Endothelial cell of umbilical vein (primary cell): ENCODE measurements at regions not wholly inside any gene's neighbourhood (a gene's known extent, or its start where the extent isn't known, plus 50 kb on each side); places are given as distances from the start of the nearest gene placed in this dataset.

Experiments
- BruUV-seq: library from RNA; stranded (reverse); fragments of 400-500 nt; replicated peaks from 2 replicates; lab custom pipeline; 2021; lab: Mats Ljungman, UMichigan
- CTCF ChIA-PET: fragments of 300-600, 350-600 bp; sonication (Branson Sonifier 250); formaldehyde crosslinking; loops from one replicate; lab custom pipeline; 2021; ENCODE audit warnings: antibody characterized with exemption, inconsistent platforms; lab: Charles Lee
- POLR2A ChIA-PET: fragments of 300-600, 350-600 bp; sonication (Branson Sonifier 250); formaldehyde crosslinking; loops from one replicate; lab custom pipeline; 2021; ENCODE audit warnings: antibody characterized with exemption, inconsistent platforms; lab: Charles Lee
- DNase-seq: peaks from one replicate; pipeline ENCODE4 v3.0.0-alpha.2; 2011; ENCODE audit warnings: low read depth, low spot score
- FAIRE-seq: peaks from 2 replicates; lab custom pipeline; 2011; peaks lifted over from hg19 to GRCh38; lab: Jason Lieb, UNC
- H2AFZ ChIP-seq: 2 replicates; pipeline ENCODE4 v1.6.0; 2012; ENCODE audit warnings: low read depth, low read length, control low read depth, inconsistent platforms
- H3K27ac ChIP-seq: 2 replicates; pipeline ENCODE4 v1.5.1; 2011; ENCODE audit warnings: low read depth, mild to moderate bottlenecking, control low read depth, low read length, moderate library complexity; ENCODE audit not compliant: insufficient read depth
- H3K27me3 ChIP-seq, 2 experiments: 2 replicates each; pipeline versions ENCODE4 v1.6.0 to v1.6.1; 2011; ENCODE audit warnings: low read length in 2 of 2, mixed read lengths in 1 of 2; ENCODE audit not compliant: control insufficient read depth in 2 of 2, insufficient read depth in 2 of 2
- H3K36me3 ChIP-seq, 2 experiments: 2 replicates in 1 of 2; 3 replicates in 1 of 2; pipeline ENCODE4 v1.5.1; 2011; ENCODE audit warnings: low read length in 2 of 2, mild to moderate bottlenecking in 1 of 2, moderate library complexity in 1 of 2; ENCODE audit not compliant: control insufficient read depth in 2 of 2, insufficient read depth in 2 of 2; ENCODE audit errors: extremely low read depth in 1 of 2
- H3K4me1 ChIP-seq: 3 replicates; pipeline ENCODE4 v1.5.1; 2011; ENCODE audit warnings: mild to moderate bottlenecking, low read length; ENCODE audit not compliant: control insufficient read depth, insufficient read depth; ENCODE audit errors: extremely low read depth
- H3K4me2 ChIP-seq: 2 replicates; pipeline ENCODE4 v1.6.1; 2011; ENCODE audit warnings: low read length, control low read depth, mixed read lengths; ENCODE audit not compliant: insufficient read depth
- H3K4me3 ChIP-seq, 3 experiments: fragments of 200-600 bp in 1 of 3; sonication (generic), shearing (Covaris generic) in 1 of 3; replicated peaks in 1 of 3; 2 replicates each; pipeline ENCODE4 v1.5.1; 2011 to 2016; ENCODE audit warnings: control low read depth in 3 of 3, low read length in 3 of 3, mild to moderate bottlenecking in 2 of 3, inconsistent platforms in 1 of 3, low read depth in 1 of 3, moderate library complexity in 1 of 3; ENCODE audit not compliant: insufficient read depth in 1 of 3
- H3K79me2 ChIP-seq: 2 replicates; pipeline ENCODE4 v1.6.0; 2012; ENCODE audit warnings: low read length, inconsistent platforms; ENCODE audit not compliant: control insufficient read depth, insufficient read depth
- H3K9ac ChIP-seq: replicated peaks from 2 replicates; pipeline ENCODE3; 2011; ENCODE audit warnings: low read length, control low read depth; ENCODE audit not compliant: insufficient read depth; ENCODE audit errors: extremely low read depth
- H3K9me1 ChIP-seq: replicated peaks from 3 replicates; pipeline ENCODE4 v1.6.0; 2011; ENCODE audit warnings: mild to moderate bottlenecking, low read length; ENCODE audit not compliant: control insufficient read depth, insufficient read depth; ENCODE audit errors: extremely low read depth
- H3K9me3 ChIP-seq: replicated peaks from 2 replicates; pipeline ENCODE4 v1.5.1; 2012; ENCODE audit warnings: low read length, inconsistent platforms; ENCODE audit not compliant: control insufficient read depth, insufficient read depth
- H4K20me1 ChIP-seq: replicated peaks from 2 replicates; pipeline ENCODE3; 2011; ENCODE audit warnings: mild to moderate bottlenecking, low read length; ENCODE audit not compliant: control insufficient read depth, insufficient read depth; ENCODE audit errors: extremely low read depth
- CTCF ChIP-seq, 2 donors: IDR thresholded peaks; 1 replicate in 1 of 2; 2 replicates in 1 of 2; pipeline ENCODE4 v1.5.1; 2011; ENCODE audit warnings: low read length in 2 of 2, mild to moderate bottlenecking in 2 of 2, moderate library complexity in 2 of 2, control low read depth in 1 of 2, inconsistent platforms in 1 of 2, low read depth in 1 of 2; ENCODE audit not compliant: insufficient read depth in 1 of 2; ENCODE audit errors: extremely low read depth in 1 of 2
- EZH2 ChIP-seq: IDR thresholded peaks from 2 replicates; pipeline ENCODE4 v1.6.1; 2012; ENCODE audit warnings: borderline replicate concordance, low read depth, mild to moderate bottlenecking, moderate library complexity, low read length, inconsistent platforms; ENCODE audit not compliant: severe bottlenecking
- FOS ChIP-seq: IDR thresholded peaks from 2 replicates; pipeline ENCODE4 v1.6.1; 2011; ENCODE audit warnings: mild to moderate bottlenecking, low read length, moderate library complexity, borderline replicate concordance; ENCODE audit not compliant: insufficient read depth
- GATA2 ChIP-seq: IDR thresholded peaks from 2 replicates; pipeline ENCODE4 v1.7.0; 2011; ENCODE audit warnings: low read depth, mild to moderate bottlenecking, moderate library complexity, mixed read lengths, low read length; ENCODE audit not compliant: insufficient read length, insufficient read depth
- JUN ChIP-seq: IDR thresholded peaks from 2 replicates; pipeline ENCODE4 v1.6.1; 2011; ENCODE audit warnings: borderline replicate concordance, low read depth; ENCODE audit not compliant: insufficient read length, insufficient read depth
- MYC ChIP-seq: IDR thresholded peaks from one replicate; pipeline ENCODE4 v1.6.1; 2011; ENCODE audit warnings: mild to moderate bottlenecking, low read depth, low read length
- POLR2A ChIP-seq: IDR thresholded peaks from 2 replicates; pipeline ENCODE4 v1.6.1; 2012; ENCODE audit warnings: low read depth, mild to moderate bottlenecking, control low read depth, low read length
- POLR2AphosphoS5 ChIP-seq: IDR thresholded peaks from 2 replicates; pipeline ENCODE4 v1.6.1; 2012; ENCODE audit warnings: low read depth, mild to moderate bottlenecking, control low read depth, low read length, moderate library complexity; ENCODE audit not compliant: insufficient read depth
- dilution Hi-C: fragments of 300-500 bp; cut with MboI; formaldehyde crosslinking; loops from one replicate; pipeline ENCODE4 v1.15.0; 2019; ENCODE audit warnings: low sequenced_read_pairs; ENCODE audit not compliant: extremely low pct_ligation_motif_present
- intact Hi-C: fragments of 100-400 bp; cut with micrococcal nuclease; formaldehyde crosslinking; loops from one replicate; pipeline ENCODE4 v1.10.0; 2022
- TF ChIP-seq, protein P1 (sequence below): IDR thresholded peaks from 2 replicates; pipeline ENCODE4 v1.6.1; 2011; ENCODE audit not compliant: insufficient read depth, insufficient read length

DNA sequence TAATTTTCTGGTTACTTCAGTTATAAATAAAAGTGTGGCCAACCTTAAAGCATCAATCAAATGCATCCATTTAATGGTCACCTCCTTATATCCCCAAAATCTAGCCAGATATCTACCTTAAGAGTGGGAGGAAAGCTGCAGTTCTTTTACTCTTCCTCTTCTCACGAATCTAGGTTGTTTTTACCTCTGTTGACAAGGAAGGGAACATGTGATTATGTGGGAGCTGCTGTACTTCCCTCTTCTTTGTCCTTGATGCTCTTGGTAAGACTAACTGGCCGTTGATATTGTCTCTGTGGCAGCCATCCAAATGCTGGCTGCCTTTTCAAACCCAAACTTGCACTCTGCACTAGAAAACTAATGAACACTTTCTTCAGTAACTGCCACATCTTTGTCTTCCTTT lies 275.3 kb upstream of the CADM2 start:
- Histone ChIP-seq H4K20me1 (no peaks in the 10 kb centered on the region), H3K36me3 (no peaks in the 10 kb centered on the region), H3K27ac (no peak overlapping the region), H3K4me2 (no peak overlapping the region), H3K9ac (no peak overlapping the region), H2AFZ (no peak overlapping the region), H3K4me3 (no peak overlapping the region), H3K27me3 (no peaks in the 10 kb centered on the region), H3K9me1 (no peaks in the 10 kb centered on the region), H3K9me3 (peaks cover 3% of the 10 kb centered on the region), H3K4me1 (no peaks in the 10 kb centered on the region), H3K79me2 (no peaks in the 10 kb centered on the region)
- intact Hi-C loops (no loop called here), dilution Hi-C loops (no loop called here)
- CTCF ChIA-PET, result no interaction called here
- FAIRE-seq (no peak), DNase-seq (no peak)
- POLR2A ChIA-PET, result no interaction called here
- TF ChIP-seq, protein P1, sequence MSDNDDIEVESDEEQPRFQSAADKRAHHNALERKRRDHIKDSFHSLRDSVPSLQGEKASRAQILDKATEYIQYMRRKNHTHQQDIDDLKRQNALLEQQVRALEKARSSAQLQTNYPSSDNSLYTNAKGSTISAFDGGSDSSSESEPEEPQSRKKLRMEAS, result no peak
- TF ChIP-seq FOS, result no peak
- no peak for TF ChIP-seq CTCF (IDR thresholded peaks at IDR 0.05; ENCODE audit: extremely low read depth in 1 of 2, insufficient read depth in 1 of 2, low read depth in 1 of 2, low read length in 2 of 2)
- TF ChIP-seq GATA2, result no peak
- no peak for TF ChIP-seq EZH2
- no peak for TF ChIP-seq JUN
- no peak for TF ChIP-seq MYC
- no peak for TF ChIP-seq POLR2AphosphoS5
- no peak for TF ChIP-seq POLR2A
- no TSS peak for BruUV-seq
